ENCODE measurements at regions not wholly inside any gene's neighbourhood (a gene's known extent, or its start where the extent isn't known, plus 50 kb on each side); places are given as distances from the start of the nearest gene placed in this dataset.

DNA sequence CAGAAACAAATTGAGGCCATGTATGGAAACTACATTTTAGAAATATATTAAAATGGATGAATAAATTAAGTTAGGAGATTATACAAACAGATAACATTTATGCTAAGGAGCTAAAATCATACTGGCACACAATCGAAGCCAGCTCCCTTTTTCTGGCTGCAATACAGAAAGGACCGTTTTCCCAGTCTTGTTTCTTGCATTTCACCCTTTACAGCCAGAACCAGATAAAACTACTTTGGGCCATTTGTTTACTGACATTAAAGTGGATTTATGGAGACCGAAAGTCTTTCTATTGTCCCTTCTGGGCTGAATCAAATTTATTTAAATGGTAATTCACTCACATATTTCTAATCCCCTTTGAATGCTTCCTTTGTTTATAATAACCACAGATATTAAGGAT is 50.1 kb upstream of the CNTN3 start:
- TF ChIP-seq CTCF (IDR thresholded peaks at IDR 0.05 in 2 of 3, conservative IDR thresholded peaks at IDR 0.05 in 1 of 3; ENCODE audit: borderline replicate concordance in 1 of 3, insufficient read depth in 1 of 3, low read depth in 2 of 3, low read length in 2 of 3) (no peak), POLR2A (IDR thresholded peaks at IDR 0.05; ENCODE audit: borderline replicate concordance, extremely low read depth, insufficient read depth, insufficient read length) (no peak), EZH2phosphoT487 (IDR thresholded peaks at IDR 0.05; ENCODE audit: borderline replicate concordance) (no peak), RAD21 (IDR thresholded peaks at IDR 0.05; ENCODE audit: low read depth) (no peak), CEBPB (IDR thresholded peaks at IDR 0.05; ENCODE audit: low read depth) (no peak), MAX (IDR thresholded peaks at IDR 0.05) (no peak)

Measured in HCT116 (cell line).